Esophagus squamous epithelium (tissue), 4 donors: ENCODE measurements at regions not wholly inside any gene's neighbourhood (a gene's known extent, or its start where the extent isn't known, plus 50 kb on each side); places are given as distances from the start of the nearest gene placed in this dataset.

Experiments used
- CTCF ChIP-seq, 6 experiments: fragments of 450-650 bp in 4 of 6; fragments of 200-600 bp in 2 of 6; sonication (generic) in 2 of 6; IDR thresholded peaks; one replicate each; pipeline ENCODE4 v1.5.1; 2016 to 2019; ENCODE audit warnings: antibody characterized with exemption in 6 of 6, mild to moderate bottlenecking in 4 of 6, moderate library complexity in 4 of 6
- POLR2A ChIP-seq, 4 donors: fragments of 450-650 bp; IDR thresholded peaks; one replicate each; pipeline ENCODE4 v1.6.1; 2017; ENCODE audit warnings: antibody characterized with exemption in 4 of 4, mild to moderate bottlenecking in 4 of 4, moderate library complexity in 3 of 4

GRCh38 chr16:65559846-65560245 lies 438.0 kb upstream of the CDH11 start:
- TF ChIP-seq CTCF (IDR thresholded peaks at IDR 0.05) (no peak), POLR2A (IDR thresholded peaks at IDR 0.05) (no peak)
